Uterus (tissue), 3 donors: ENCODE measurements at regions not wholly inside any gene's neighbourhood (a gene's known extent, or its start where the extent isn't known, plus 50 kb on each side); places are given as distances from the start of the nearest gene placed in this dataset.

Experiments used
- DNase-seq, 2 donors: peaks; one replicate each; pipeline ENCODE4 v3.0.0-alpha.2; 2019 to 2020
- H3K27ac ChIP-seq, 2 donors: fragments of 200-600 bp; sonication (generic); 1 replicate in 1 of 2; 2 replicates in 1 of 2; pipeline ENCODE4 v1.5.1; 2016 to 2018
- H3K27me3 ChIP-seq, 2 donors: fragments of 200-600 bp; sonication (generic); one replicate each; pipeline ENCODE4 v1.5.1; 2018 to 2019; ENCODE audit warnings: control low read depth in 1 of 2
- H3K36me3 ChIP-seq, 2 donors: fragments of 200-600 bp; sonication (generic); one replicate each; pipeline ENCODE4 v1.5.1; 2019; ENCODE audit warnings: control low read depth in 1 of 2
- H3K4me1 ChIP-seq, 2 donors: fragments of 200-600 bp; sonication (generic); one replicate each; pipeline ENCODE4 v1.5.1; 2018 to 2019; ENCODE audit warnings: control low read depth in 1 of 2
- H3K4me3 ChIP-seq, 2 donors: fragments of 200-600 bp; sonication (generic); 1 replicate in 1 of 2; 2 replicates in 1 of 2; pipeline ENCODE4 v1.5.1; 2018 to 2019; ENCODE audit warnings: mild to moderate bottlenecking in 1 of 2
- H3K9me3 ChIP-seq, 2 donors: fragments of 200-600 bp; sonication (generic); one replicate each; pipeline ENCODE4 v1.5.1; 2019; ENCODE audit warnings: control low read depth in 1 of 2
- POLR2A ChIP-seq, 2 donors: fragments of 450-650 bp; IDR thresholded peaks; one replicate each; pipeline ENCODE4 v1.6.1; 2016; ENCODE audit warnings: antibody characterized with exemption in 2 of 2, mild to moderate bottlenecking in 1 of 2, moderate library complexity in 1 of 2
- intact Hi-C: fragments of 100-400 bp; cut with DNase I; formaldehyde crosslinking; loops from one replicate; pipeline ENCODE4 v1.15.1; 2023; ENCODE audit warnings: low total_unique reads
- TF ChIP-seq, protein P1 (sequence below), 4 experiments: fragments of 200-600 bp in 2 of 4; fragments of 450-650 bp in 2 of 4; sonication (generic) in 2 of 4; IDR thresholded peaks; one replicate each; pipeline ENCODE4 v1.5.1; 2016 to 2019; ENCODE audit warnings: antibody characterized with exemption in 4 of 4, mild to moderate bottlenecking in 2 of 4, moderate library complexity in 1 of 4
- donor health status: DM: yes; HTN: yes; CAD: no.

GRCh38 chr11:116122697-116123472 is 618.7 kb upstream of the CADM1 start:
- intact Hi-C loops = no loop called here
- no peaks in the 10 kb centered on the region for H3K36me3 ChIP-seq

GRCh38 chr11:116119158-116119557 is 614.9 kb upstream of the CADM1 start:
- H3K4me1 ChIP-seq = no peaks in the 10 kb centered on the region
- no peak for DNase-seq
- no peak overlapping the region for H3K4me3 ChIP-seq
- no peak for TF ChIP-seq POLR2A (IDR thresholded peaks at IDR 0.05)
- TF ChIP-seq, protein P1, sequence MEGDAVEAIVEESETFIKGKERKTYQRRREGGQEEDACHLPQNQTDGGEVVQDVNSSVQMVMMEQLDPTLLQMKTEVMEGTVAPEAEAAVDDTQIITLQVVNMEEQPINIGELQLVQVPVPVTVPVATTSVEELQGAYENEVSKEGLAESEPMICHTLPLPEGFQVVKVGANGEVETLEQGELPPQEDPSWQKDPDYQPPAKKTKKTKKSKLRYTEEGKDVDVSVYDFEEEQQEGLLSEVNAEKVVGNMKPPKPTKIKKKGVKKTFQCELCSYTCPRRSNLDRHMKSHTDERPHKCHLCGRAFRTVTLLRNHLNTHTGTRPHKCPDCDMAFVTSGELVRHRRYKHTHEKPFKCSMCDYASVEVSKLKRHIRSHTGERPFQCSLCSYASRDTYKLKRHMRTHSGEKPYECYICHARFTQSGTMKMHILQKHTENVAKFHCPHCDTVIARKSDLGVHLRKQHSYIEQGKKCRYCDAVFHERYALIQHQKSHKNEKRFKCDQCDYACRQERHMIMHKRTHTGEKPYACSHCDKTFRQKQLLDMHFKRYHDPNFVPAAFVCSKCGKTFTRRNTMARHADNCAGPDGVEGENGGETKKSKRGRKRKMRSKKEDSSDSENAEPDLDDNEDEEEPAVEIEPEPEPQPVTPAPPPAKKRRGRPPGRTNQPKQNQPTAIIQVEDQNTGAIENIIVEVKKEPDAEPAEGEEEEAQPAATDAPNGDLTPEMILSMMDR (IDR thresholded peaks at IDR 0.05) = no peak
- H3K36me3 ChIP-seq = no peaks in the 10 kb centered on the region
- no peak overlapping the region for H3K27ac ChIP-seq
- H3K9me3 ChIP-seq = no peaks in the 10 kb centered on the region
- H3K27me3 ChIP-seq = no peaks in the 10 kb centered on the region
- intact Hi-C loops = no loop called here

More at GRCh38 chr11:116122697-116123472, 618.7 kb upstream of the CADM1 start:
- no peak overlapping the region for H3K27ac ChIP-seq
- H3K27me3 ChIP-seq = no peaks in the 10 kb centered on the region
- H3K9me3 ChIP-seq = no peaks in the 10 kb centered on the region
- H3K4me1 ChIP-seq = no peaks in the 10 kb centered on the region
- no peak for TF ChIP-seq POLR2A (IDR thresholded peaks at IDR 0.05)
- TF ChIP-seq, protein P1 (IDR thresholded peaks at IDR 0.05) = no peak
- no peak overlapping the region for H3K4me3 ChIP-seq
- no peak for DNase-seq

- H3K27ac ChIP-seq = no peak overlapping the region
- TF ChIP-seq, protein P1 (IDR thresholded peaks at IDR 0.05) = no peak
- no peak for TF ChIP-seq POLR2A (IDR thresholded peaks at IDR 0.05)
- DNase-seq = no peak
- H3K27me3 ChIP-seq = no peaks in the 10 kb centered on the region
- no peak overlapping the region for H3K4me3 ChIP-seq
- no peaks in the 10 kb centered on the region for H3K36me3 ChIP-seq
- H3K9me3 ChIP-seq = no peaks in the 10 kb centered on the region
- intact Hi-C loops = no loop called here
- H3K4me1 ChIP-seq = no peaks in the 10 kb centered on the region
Observed at GRCh38 chr11:116118138-116118470, 613.9 kb upstream of the CADM1 start.

DNA sequence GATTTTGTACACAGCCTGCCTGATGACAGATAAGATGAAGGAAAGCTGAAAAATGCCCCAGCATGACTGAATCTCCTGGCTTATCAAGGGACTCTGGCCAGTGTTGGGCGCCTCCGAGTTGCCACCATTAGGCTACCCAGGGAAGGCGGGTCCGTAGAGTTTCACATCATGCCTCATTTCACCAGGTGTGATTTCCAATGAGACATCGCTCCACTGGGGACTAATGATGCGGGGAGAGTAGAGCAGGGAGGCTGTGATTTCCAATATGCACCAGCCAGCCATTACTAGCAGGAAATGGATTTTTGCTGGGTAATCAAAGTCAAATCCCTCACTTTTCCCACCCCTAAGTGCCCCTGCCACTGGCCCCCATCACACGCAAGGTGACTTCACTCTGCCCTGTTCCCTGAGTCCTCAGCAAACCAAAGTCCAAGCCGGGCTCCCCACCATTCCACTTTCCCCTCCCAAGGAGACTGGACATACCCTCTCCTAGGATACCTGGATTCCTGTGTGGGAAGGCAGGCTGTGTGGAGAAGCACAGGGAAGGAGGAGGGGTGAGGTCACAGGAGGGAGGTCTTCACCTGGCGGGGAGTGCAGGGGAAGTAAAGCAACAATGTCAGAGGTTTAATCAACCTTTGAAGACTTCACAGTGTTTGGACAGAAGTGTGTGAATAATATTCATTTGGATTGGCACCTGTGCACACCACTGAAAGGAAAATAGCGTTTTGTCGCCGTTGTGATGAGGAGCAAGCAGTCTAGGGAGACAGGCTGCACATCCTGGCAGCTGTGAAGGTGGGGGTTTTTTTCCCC is 613.3 kb upstream of the CADM1 start:
- Histone ChIP-seq H3K27me3 (no peaks in the 10 kb centered on the region), H3K4me3 (no peak overlapping the region), H3K27ac (no peak overlapping the region), H3K9me3 (no peaks in the 10 kb centered on the region), H3K36me3 (no peaks in the 10 kb centered on the region), H3K4me1 (no peaks in the 10 kb centered on the region)
- TF ChIP-seq, protein P1 (IDR thresholded peaks at IDR 0.05) = no peak
- no peak for TF ChIP-seq POLR2A (IDR thresholded peaks at IDR 0.05)
- intact Hi-C loops = no loop called here
- no peak for DNase-seq

DNA sequence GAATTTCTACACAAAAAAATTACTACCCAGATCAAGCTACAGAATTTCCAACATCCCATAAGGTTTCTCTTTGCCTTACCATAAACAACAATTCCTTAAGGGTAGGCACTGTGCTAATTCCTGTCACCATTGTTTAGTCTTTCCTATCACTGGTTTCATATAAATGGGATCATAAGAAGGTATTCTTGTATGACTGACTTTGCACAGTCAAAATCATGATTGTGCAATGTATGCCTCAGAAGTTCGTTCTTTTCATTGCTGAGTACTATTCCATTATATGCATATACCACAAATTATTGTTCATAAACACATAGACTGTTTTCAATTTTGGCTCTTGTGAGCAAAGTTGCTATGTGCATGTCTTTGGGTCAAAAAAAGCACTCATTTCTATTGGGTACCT is 611.6 kb upstream of the CADM1 start:
- H3K9me3 ChIP-seq = no peaks in the 10 kb centered on the region
- no peak overlapping the region for H3K4me3 ChIP-seq
- no peak for DNase-seq
- intact Hi-C loops = no loop called here
- no peaks in the 10 kb centered on the region for H3K36me3 ChIP-seq
- H3K27ac ChIP-seq = no peak overlapping the region
- H3K4me1 ChIP-seq = no peaks in the 10 kb centered on the region
- H3K27me3 ChIP-seq = no peaks in the 10 kb centered on the region
- TF ChIP-seq, protein P1 (IDR thresholded peaks at IDR 0.05) = no peak
- TF ChIP-seq POLR2A (IDR thresholded peaks at IDR 0.05) = no peak
